ENCODE measurements at regions not wholly inside any gene's neighbourhood (a gene's known extent, or its start where the extent isn't known, plus 50 kb on each side); places are given as distances from the start of the nearest gene placed in this dataset.
"Not testable (repeated sequence)": the region's sequence is repeated elsewhere in the genome, so short reads cannot be mapped to it uniquely, and the experiment has no call there.

DNA sequence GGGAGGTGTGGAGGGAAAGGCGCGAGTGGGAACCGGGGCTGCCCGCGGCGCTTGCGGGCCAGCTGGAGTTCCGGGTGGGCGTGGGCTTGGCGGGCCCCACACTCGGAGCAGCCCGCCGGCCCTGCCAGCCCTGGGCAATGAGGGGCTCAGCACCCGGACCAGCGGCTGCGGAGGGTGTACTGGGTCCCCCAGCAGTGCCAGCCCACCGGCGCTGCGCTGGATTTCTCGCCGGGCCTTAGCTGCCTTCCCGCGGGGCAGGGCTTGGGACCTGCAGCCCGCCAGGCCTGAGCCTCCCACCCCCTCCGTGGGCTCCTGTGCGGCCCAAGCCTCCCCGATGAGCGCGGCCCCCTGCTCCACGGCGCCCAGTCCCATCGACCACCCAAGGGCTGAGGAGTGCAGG, 76.3 kb upstream of the TMEM252 start:
- POLR2A ChIA-PET (ENCODE audit: partially characterized antibody); H3K14ac ChIP-seq (ENCODE audit: insufficient read length); H3K56ac ChIP-seq (replicated peaks; ENCODE audit: insufficient read length, low read depth, low read length); H4K8ac ChIP-seq (ENCODE audit: extremely low read depth, insufficient read depth, low read length); H4K91ac ChIP-seq (replicated peaks; ENCODE audit: insufficient read length, low read length); H3K36me3 ChIP-seq (ENCODE audit: control insufficient read depth in 2 of 4, insufficient read depth in 4 of 4, low read length in 3 of 4); H2BK5ac ChIP-seq (ENCODE audit: low read depth, low read length); H3K79me1 ChIP-seq (ENCODE audit: low read depth, low read length); H2BK15ac ChIP-seq (ENCODE audit: low read length); H2AFZ ChIP-seq (ENCODE audit: low read length); H4K5ac ChIP-seq (ENCODE audit: insufficient read length, low read depth, low read length); H3K18ac ChIP-seq (ENCODE audit: extremely low read depth, low read length); H3K4me2 ChIP-seq (ENCODE audit: insufficient read depth in 1 of 2, low read depth in 2 of 2, low read length in 2 of 2); H3K4ac ChIP-seq (replicated peaks; ENCODE audit: insufficient read length, low read depth, low read length); H3K27me3 ChIP-seq (replicated peaks in 1 of 4; ENCODE audit: control insufficient read depth in 3 of 4, extremely low read depth in 1 of 4, insufficient read depth in 3 of 4, low read length in 3 of 4); H3K27ac ChIP-seq (ENCODE audit: low read depth, low read length); H3K23me2 ChIP-seq (ENCODE audit: low read depth, low read length); H3K4me1 ChIP-seq (replicated peaks in 1 of 4; ENCODE audit: control insufficient read depth in 3 of 4, insufficient read depth in 4 of 4, low read length in 3 of 4); H3K79me2 ChIP-seq (ENCODE audit: control insufficient read depth in 1 of 2, insufficient read depth in 2 of 2, low read length in 2 of 2); H3K9ac ChIP-seq (replicated peaks in 1 of 4; ENCODE audit: extremely low read depth in 1 of 4, low read depth in 3 of 4, low read length in 3 of 4); H2BK20ac ChIP-seq (ENCODE audit: low read length); FAIRE-seq; H2BK120ac ChIP-seq (replicated peaks; ENCODE audit: low read depth, low read length); H3K4me3 ChIP-seq (ENCODE audit: extremely low read depth in 1 of 4, insufficient read depth in 2 of 4, low read depth in 3 of 4, low read length in 4 of 4); H3K9me3 ChIP-seq (ENCODE audit: insufficient read depth in 2 of 2, low read depth in 1 of 2, low read length in 1 of 2); H2BK12ac ChIP-seq (ENCODE audit: low read depth, low read length); H4K20me1 ChIP-seq (replicated peaks in 1 of 2; ENCODE audit: control insufficient read depth in 1 of 2, insufficient read depth in 2 of 2, low read length in 2 of 2); DNase-seq (ENCODE audit: low read depth in 1 of 2, low spot score in 2 of 2); H3K23ac ChIP-seq (ENCODE audit: insufficient read length); H2AK5ac ChIP-seq (ENCODE audit: low read depth, low read length): not testable (repeated sequence)
- WGBS, 2 experiments (ENCODE audit: extremely low coverage in 1 of 2, insufficient coverage in 1 of 2, insufficient read length in 1 of 2, insufficient replicate concordance in 2 of 2, low coverage in 1 of 2, low lambda C conversion rate in 2 of 2, missing lambda C conversion rate in 1 of 2): 99% methylated on average over 14 of the region's 32 CpGs; no CpG with 5 or more reads in 1 of the 2 experiments
- CTCF ChIA-PET (ENCODE audit: partially characterized antibody): interaction anchor here (1.5 kb wide), 1 partner anchor 34 kb away, joined by 6 read pairs; no protein-coding TSS in a partner anchor
